ENCODE measurements at regions not wholly inside any gene's neighbourhood (a gene's known extent, or its start where the extent isn't known, plus 50 kb on each side); places are given as distances from the start of the nearest gene placed in this dataset.
"Not testable (repeated sequence)": the region's sequence is repeated elsewhere in the genome, so short reads cannot be mapped to it uniquely, and the experiment has no call there.

DNA sequence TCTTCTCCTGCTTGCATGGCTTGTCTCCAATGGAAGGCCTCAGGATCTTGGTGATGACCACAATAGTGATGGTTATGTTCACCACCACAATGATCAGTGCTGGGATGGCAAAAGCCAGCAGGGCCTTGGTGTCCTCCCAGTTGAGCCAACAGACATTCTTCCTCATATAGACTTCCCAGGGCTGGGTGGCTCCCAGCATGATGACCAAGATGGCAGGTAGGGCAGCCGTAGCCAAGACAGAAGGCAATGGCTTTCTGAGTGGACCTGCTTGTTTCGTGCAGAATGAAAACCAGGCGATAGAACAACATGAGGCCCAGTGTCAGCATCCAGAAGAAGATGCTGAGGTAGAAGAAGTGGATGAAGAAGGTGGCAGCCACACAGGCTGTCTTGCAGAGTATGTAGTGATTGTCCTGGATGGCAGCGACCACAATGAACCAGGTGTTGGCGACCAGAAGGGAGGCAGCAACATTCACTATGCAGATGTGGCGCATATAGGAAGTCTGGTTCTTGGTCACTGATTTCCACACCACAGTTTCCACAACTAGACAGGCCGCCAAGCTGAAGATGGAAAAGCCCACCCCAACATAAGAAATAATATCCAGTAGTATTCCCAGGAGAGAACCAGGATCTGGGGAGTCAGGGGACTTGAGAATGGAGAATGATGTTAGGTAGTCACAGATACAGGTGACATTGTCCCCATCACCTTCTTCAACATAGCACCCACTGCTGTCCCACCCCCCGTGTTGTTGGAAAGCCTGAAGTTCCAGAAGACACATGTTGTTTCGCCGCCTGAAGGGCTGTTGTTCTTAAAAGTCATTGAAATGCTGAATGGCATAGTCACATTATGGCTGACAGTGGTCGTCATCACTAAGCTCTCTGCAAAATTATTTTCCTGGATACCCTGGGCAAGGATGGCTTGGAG, 1671.4 kb downstream of the SPATA31A7 start:
- TF ChIP-seq, protein P1, sequence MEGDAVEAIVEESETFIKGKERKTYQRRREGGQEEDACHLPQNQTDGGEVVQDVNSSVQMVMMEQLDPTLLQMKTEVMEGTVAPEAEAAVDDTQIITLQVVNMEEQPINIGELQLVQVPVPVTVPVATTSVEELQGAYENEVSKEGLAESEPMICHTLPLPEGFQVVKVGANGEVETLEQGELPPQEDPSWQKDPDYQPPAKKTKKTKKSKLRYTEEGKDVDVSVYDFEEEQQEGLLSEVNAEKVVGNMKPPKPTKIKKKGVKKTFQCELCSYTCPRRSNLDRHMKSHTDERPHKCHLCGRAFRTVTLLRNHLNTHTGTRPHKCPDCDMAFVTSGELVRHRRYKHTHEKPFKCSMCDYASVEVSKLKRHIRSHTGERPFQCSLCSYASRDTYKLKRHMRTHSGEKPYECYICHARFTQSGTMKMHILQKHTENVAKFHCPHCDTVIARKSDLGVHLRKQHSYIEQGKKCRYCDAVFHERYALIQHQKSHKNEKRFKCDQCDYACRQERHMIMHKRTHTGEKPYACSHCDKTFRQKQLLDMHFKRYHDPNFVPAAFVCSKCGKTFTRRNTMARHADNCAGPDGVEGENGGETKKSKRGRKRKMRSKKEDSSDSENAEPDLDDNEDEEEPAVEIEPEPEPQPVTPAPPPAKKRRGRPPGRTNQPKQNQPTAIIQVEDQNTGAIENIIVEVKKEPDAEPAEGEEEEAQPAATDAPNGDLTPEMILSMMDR (IDR thresholded peaks at IDR 0.05; ENCODE audit: low read depth, low read length, missing control alignments), result peak; percentile 5

DNA sequence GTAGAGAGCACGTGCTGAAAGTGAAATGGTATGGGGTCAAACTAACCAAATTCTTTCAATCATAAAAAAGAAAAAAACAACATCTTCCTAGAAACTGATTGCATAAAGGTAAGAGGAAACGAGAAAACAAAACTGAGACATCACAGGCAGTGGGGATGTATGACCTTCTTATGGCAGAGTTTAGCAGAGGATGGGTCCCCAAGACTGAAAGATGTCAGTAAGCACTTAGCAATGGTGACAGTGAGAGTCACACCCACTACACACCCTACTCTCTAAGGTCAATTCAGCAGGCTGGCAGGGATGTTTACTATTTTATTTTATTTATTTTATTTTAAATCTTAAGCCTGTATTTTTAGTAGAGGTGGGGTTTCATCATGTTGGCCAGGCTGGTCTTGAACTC, 1672.3 kb downstream of the SPATA31A7 start:
- not testable (repeated sequence) for DNase-seq (ENCODE audit: low read depth); H3K4me3 ChIP-seq (ENCODE audit: low read depth, low read length)

More for the DNA sequence above, 1671.4 kb downstream of the SPATA31A7 start:
- not testable (repeated sequence) for H3K4me3 ChIP-seq (ENCODE audit: low read depth, low read length); DNase-seq (ENCODE audit: low read depth)

DNA sequence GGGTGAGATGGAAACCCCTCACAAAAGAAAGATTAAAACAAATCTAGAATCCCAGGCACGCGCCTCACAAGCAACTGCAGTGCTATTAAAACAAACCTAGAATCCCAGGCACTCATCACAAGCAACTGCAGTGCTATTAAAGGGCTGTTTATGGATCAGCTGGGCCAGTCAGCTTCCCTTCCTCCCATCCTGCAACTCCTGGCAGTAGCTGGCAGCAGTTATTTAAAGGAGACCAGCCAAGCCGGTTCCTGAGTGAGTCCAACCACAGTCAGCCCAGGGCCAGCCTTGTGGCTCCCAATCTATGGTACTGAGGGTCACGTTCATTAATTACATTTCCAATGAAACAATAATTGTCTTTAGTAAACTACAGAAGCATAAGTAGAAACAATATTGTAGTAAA, 1673.5 kb downstream of the SPATA31A7 start:
- not testable (repeated sequence) for H3K4me3 ChIP-seq (ENCODE audit: low read depth, low read length); DNase-seq (ENCODE audit: low read depth)

DNA sequence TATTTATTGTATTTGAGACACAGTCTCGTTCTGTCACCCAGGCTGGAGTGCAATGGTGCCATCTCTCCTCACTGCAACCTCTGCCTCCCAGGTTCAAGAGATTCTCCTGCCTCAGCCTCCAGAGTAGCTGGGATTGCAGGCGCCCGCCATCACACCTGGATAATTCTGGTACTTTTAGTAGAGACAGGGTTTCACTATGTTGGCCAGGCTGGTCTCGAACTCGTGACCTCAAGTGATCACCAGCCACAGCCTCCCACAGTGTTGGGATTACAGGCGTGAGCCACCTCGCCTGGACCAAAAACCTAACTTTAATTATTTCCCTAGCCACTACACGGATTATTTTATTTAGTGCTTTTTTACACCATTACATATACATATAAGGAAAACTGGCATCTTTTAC, 1674.0 kb downstream of the SPATA31A7 start:
- not testable (repeated sequence) for DNase-seq (ENCODE audit: low read depth); H3K4me3 ChIP-seq (ENCODE audit: low read depth, low read length)

DNA sequence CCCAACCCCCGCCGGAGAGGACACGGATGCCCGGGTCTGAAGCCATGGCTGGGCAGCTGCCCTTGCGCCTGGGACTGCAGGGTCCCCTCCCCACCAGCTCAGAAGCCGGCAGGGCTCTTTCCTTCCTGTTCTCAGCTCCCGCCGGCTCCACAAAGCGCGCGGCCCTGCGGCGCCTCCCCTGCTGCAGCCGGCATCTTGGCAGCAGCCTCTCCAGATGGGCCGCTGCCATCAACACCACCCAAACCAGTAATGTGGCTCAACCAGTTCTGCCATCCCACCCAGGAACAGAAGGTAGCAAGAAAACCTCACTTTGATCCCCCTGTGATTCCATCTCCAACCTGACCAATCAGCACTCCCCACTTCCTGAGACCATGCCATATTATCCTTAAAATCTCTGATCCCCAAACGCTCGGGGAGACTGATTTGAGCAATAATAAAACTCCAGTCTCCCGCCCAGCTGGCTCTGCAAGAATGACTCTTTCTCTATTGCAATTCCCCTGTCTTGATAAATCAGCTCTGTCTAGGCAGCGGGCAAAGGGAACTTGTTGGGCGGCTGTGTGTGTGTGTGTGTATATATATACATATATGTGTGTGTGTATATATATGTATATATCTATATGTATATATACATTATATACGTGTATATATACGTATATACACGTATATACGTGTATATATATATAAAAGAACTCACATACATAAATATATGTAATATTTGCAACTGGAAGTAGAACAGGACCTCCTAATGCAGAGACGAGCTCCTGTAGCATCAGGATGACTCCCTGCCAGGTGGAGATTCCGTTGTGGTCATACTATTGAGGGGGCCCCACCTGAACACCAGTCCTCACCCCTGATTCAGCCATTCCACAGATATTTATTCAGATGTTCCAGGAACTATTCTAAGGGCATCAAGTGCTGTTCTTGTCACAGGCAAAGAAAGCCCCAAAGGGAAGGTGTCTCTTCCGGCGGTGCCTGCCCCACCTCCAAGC, 1674.9 kb downstream of the SPATA31A7 start:
- DNase-seq (ENCODE audit: low read depth); H3K4me3 ChIP-seq (ENCODE audit: low read depth, low read length): not testable (repeated sequence)

DNA sequence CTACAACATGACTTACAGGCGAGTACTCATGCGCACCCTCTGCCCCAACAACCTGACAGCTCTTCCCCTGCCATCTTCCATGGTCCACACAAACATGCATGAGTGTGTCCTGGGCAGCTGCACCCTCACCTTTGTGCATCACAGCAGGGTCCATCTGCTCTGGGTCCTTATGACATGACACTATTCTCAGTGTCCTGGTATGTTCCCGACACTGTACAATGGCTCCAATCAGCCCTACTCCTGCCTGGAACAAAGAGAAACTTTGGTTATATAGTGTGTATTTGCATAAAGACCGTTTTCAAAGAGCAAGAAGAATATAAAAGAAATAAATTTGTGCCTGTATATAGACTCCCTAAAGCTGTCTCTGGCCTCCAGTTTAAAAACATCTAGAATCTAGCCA, 1679.2 kb downstream of the SPATA31A7 start:
- not testable (repeated sequence) for H3K4me3 ChIP-seq (ENCODE audit: low read depth, low read length); DNase-seq (ENCODE audit: low read depth)

DNA sequence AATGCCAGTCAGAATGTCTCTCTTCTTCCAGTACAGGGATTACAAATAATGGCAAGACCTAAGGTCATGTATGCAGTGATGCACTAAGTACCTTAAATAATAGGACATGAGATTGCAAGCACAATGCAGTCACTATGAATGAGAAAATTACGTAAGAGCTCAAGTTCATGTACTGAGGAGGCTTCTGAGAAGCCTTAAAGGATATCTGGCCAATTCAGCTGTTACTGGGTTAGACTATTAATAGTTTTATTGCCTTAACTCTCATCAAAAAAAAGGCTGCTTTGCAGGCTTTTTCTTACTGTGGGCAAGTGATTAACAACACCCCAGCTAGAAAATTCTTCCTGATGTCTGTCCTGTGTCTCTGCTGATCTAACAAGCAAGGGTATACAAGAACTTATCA, 1681.9 kb downstream of the SPATA31A7 start:
- DNase-seq (ENCODE audit: low read depth); H3K4me3 ChIP-seq (ENCODE audit: low read depth, low read length): not testable (repeated sequence)

DNA sequence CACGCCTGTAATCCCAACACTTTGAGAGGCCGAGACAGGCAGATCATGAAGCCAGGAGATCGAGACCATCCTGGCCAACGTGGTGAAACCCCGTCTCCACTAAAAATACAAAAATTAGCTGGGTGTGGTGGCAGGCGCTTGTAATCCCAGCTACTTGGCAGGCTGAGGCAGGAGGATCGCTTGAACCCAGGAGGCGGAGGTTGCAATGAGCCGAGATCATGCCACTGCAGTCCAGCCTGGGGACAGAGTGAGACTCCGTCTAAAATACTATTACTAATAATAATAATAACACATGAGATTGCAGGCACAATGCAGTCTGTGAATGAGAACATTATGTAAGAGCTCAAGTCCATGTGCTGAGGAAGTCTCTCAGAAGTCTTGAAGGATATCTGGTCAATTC, 1684.4 kb downstream of the SPATA31A7 start:
- H3K4me3 ChIP-seq (ENCODE audit: low read depth, low read length); DNase-seq (ENCODE audit: low read depth): not testable (repeated sequence)

DNA sequence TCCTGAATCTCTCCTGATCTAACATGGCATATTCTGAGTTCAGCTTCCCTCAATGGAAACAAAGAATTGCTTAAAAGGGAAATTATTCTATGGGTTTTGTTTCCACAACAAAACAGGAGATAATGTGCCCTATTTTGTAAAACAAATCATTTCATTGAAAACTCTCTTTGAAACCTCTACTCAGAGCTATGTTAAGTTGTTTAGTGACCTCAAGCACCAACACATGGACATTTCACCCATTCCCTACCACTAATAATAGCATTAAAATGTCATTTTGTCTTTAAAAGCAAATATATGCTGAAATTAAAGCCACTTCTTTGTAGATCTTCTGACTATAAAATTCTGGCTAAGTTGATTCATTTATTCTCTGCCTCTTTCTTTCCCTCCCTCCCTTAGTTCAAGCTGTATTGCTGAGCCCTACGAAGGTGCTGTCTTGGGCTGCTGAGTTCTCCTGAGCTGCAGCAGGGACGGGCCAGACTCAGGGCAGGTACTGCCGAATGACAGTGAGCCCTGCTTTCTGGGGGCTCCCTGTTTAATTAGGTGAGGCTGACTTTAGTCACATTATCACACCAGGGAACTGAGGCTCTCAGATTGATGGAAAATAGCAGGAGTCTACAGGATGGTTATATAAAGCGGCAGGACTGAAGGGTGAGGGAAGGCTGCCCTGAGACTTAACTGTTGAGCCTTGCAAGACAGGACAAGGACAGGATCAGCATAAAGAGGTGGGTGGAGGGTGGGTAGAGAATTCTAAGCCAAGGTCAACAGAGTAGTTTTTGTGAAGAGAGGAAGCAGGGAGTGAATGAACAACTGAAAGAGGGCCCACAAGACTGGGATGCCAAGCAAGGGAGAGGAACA, 1685.1 kb downstream of the SPATA31A7 start:
- not testable (repeated sequence) for H3K4me3 ChIP-seq (ENCODE audit: low read depth, low read length); DNase-seq (ENCODE audit: low read depth)

DNA sequence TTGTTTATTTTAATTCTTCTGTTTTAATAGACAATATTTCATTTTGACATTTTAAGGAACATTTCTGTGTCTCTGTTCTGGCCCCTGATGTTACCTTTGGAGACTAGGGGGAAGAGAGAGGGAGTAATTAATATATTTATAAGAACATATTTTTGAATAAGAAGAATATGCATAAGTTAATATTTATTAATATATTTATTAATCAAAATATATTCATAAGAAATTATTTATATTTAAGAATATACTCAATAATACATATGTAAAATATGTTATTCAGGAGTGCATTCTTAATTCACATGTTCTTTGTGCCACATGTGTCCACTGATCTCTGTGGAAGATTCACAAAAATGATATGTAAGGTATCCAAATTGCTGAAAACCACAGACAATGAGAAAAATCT, 1687.7 kb downstream of the SPATA31A7 start:
- DNase-seq (ENCODE audit: low read depth); H3K4me3 ChIP-seq (ENCODE audit: low read depth, low read length): not testable (repeated sequence)

DNA sequence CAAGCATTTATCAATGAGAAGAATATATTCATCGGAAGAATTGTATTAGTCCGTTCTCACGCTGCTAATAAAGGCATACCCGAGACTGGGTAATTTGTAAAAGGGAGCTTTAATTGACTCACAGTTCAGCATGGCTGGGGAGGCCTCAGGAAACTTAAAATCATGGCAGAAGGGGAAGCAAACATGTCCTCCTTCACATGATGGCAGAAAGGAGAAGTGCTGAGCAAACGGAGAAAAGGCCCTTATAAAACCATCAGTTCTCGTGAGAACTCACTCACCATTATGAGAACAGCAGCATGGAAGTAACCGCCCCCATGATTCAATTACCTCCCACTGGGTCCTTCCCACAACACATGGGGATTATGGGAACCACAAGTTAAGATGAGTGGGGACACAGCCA, 1688.2 kb downstream of the SPATA31A7 start:
- not testable (repeated sequence) for H3K4me3 ChIP-seq (ENCODE audit: low read depth, low read length); DNase-seq (ENCODE audit: low read depth)

DNA sequence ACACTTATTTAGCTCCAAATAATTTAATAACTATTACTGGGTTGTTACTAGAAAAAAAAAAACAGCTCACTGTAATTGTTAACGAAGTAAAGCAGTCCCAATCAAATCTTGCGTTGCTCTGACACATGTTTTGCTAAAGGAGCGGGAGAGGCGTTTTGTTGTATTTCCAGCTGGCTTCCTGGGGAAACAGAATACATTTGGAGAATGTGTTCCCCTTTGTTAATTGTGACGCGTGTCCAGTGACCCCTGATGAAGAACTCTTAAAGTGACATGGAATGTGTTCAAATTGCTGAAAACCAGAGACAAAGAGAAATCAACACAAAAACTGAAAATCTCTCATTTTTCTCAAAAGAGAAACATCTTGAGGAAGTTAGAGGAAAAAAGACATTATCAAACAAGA, 1690.6 kb downstream of the SPATA31A7 start:
- H3K4me3 ChIP-seq (ENCODE audit: low read depth, low read length); DNase-seq (ENCODE audit: low read depth): not testable (repeated sequence)

DNA sequence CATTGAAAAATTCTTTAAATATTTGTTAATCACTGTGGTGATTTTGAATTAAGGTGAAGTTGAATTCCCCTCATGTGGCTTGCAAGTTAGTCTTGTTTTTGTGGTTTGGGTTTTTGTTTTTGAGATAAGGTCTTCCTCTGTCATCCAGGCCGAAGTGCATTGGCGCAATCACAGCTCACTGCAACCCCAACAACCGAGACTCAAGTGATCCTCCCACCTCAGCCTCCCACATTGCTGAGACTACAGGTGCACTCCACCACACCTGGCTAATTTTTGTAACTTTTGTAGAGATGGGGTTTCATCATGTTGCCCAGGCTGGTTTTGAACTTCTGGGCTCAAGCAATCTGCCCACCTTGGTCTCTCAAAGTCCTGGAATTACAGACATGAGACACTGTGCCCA, 1691.1 kb downstream of the SPATA31A7 start:
- not testable (repeated sequence) for DNase-seq (ENCODE audit: low read depth); H3K4me3 ChIP-seq (ENCODE audit: low read depth, low read length)

DNA sequence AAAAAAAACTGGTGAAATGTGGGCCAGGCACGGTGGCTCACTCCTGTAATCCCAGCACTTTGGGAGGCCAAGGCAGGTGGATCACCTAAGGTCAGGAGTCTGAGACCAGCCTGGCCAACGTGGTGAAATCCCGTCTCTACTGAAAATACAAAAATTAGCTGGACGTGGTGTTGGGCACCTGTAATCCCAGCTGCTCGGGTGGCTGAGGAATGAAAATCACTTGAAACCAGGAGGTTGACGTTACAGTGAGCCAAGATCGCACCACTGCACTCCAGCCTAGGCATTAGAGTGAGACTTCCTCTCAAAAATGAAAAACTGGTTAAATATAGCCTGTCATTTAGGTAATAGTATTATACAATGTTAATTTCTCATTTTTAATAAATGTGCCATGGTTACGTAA, 1692.0 kb downstream of the SPATA31A7 start:
- DNase-seq (ENCODE audit: low read depth); H3K4me3 ChIP-seq (ENCODE audit: low read depth, low read length): not testable (repeated sequence)

DNA sequence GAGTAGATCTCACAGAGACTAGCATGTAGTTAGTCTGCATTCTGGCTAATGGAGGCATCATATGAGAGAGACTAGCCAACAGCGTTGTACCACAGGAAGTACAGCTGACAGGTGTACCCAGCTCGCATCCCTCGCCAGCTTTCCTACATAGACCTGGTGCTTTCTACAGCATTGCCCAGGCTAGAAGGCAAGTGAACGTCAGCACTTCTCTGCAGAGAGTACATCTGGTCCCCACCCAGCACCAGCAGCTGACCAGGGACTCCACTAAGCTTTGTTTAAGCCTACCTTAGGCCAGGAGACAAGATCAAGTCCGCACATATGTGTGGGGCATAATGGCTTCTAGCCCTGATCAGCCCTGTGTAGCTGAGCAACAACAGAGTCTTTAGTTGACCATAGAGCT, 1692.9 kb downstream of the SPATA31A7 start:
- not testable (repeated sequence) for DNase-seq (ENCODE audit: low read depth); H3K4me3 ChIP-seq (ENCODE audit: low read depth, low read length)

DNA sequence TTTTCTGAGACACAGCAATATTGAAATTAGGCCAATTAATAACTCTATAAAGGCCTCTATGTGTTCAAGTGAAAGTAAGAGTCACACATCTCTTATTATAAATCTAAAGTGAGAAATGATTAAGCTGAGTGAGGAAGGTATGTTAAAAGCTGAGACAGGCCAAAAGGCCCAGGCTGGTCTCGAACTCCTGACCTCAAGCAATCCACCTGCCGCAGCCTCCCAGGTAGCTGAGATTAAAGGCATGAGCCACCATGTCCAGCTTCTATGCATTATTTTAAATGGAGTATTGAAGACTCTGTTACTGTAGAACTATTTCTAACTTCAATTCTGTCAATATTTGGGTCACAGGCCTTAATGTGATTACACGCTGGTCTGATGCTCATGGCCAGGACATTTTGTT, 1706.9 kb downstream of the SPATA31A7 start:
- not testable (repeated sequence) for H3K4me3 ChIP-seq (ENCODE audit: low read depth, low read length); DNase-seq (ENCODE audit: low read depth)

Measured in GM12864 (cell line).